ENCODE measurements at regions not wholly inside any gene's neighbourhood (a gene's known extent, or its start where the extent isn't known, plus 50 kb on each side); places are given as distances from the start of the nearest gene placed in this dataset.

DNA sequence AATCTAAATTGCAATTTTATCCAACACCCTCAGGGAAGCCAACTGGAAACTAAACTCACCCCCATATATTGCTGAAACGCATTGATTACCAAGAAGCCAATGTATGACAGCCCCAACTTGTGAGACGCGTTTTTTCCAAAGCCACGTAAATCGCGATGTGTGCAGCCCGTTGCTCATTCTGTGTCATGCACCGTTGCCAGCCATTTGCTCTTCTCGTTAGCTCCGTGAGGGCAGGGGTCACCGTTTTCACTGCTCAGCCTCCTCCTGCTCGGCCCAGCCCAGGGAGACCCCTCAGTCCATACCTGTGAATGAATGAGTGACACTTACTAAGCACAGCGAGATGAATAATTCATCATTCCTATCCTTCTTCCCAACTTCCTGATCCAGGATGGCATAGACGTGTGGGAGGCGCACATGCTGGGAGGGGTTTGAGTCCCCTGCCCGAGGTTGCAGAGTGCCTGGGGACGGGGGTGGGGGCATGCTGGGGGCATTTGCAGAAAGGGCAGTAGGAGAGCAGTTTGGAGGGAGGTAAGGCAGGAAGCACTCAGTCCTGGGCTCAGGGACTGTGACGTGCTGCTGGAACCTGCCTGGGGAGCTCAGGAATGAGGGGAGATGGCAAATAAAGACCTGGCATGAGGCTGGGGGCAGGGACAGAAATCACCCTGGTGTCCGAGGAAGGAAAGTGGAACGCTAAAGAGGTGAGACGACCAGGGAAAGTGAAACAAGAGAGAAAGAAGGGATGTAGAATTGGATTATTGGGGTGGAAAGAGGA is 104.2 kb upstream of the SDK1 start:
- DNase-seq: no peak

DNA sequence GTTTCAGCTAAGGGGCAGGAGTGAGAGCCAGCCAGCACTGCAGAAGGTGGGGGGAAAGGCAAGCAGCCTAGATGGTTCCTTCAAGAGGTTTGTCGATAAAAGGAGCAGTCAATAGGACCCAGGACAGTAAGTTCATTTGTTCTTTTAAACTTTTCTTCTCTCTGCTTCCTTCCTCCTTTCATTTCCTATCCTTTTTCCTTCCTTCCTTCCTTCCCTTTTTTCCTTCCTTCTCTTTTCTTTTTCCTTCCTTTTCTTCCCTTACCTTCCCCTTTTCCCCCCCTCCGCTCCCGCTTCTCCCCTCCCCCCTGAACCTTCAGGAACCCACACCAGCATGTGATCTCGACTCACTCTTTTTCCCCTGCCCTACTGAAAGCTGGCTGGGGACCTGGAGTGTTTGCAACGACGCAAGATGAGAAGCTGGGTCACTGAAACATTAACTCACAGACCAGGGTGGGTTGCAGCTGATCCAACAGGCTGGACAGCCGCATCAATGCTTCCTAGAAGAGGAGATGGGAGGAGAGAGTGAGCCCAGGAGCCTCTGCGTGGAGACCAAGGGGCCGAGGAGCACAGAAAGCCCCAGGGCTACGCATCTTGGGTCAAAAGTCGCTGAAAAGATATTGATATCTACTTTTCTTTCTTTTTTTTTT is 103.4 kb upstream of the SDK1 start:
- DNase-seq: no peak

DNA sequence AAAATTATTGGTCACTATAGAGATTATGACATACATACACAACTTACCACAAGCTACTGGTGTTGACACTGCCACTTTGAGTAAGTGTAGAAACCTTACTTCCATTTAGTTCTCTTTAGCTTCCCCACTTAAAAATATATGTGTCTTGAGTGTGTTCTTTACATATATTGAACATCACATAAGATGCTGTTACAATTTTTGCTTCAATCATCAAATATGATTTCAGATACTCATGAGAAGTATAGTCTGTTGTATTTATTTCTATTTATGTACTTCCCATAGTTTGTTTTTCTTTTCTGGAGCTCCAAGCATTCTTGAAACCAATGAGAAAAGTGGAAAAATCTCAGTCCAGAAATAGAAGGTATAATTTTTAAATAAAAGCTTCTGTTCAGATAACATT is 102.7 kb upstream of the SDK1 start:
- DNase-seq: no peak

GRCh38 chr7:3200504-3200903 is 100.5 kb upstream of the SDK1 start:
- DNase-seq: no peak

DNA sequence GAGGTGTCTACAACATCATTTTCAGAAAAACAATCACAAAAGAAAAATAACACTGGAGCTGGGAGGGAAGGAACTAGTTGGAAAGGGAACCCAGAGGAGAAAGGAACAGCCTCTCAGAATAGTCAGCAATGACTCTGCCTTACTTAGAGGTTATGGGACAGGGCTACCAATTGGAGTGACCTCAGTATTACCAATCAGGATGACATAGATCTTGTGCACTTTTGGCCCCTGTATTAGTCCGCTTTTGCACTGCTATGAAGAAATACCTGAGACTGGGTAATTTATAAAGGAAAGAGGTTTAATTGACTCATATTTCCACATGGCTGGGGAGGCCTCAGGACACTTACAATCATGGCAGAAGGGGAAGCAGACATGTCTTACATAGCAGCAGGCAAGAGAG is 99.7 kb upstream of the SDK1 start:
- no peak for DNase-seq

GRCh38 chr7:3201937-3202710 is 98.9 kb upstream of the SDK1 start:
- DNase-seq: no peak

DNA sequence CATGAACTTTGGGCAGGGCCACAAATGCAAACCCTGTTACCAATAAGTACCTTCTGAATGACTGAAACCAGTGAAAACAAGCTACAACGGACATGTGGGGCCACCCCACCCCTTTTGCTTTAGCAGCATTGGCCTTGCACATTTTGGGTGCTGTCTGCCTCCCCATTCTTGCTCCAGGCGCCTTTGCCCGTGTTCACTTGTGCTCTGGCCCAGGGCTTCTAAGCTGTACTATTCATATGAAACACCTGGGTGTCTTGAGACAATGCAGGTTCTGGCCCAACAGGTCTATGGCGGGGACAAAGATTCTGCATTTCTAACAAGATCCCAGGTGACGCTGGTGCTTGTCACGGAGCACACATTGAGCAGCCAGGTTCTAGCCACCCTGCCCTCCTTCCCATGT is 96.5 kb upstream of the SDK1 start:
- DNase-seq: no peak

DNA sequence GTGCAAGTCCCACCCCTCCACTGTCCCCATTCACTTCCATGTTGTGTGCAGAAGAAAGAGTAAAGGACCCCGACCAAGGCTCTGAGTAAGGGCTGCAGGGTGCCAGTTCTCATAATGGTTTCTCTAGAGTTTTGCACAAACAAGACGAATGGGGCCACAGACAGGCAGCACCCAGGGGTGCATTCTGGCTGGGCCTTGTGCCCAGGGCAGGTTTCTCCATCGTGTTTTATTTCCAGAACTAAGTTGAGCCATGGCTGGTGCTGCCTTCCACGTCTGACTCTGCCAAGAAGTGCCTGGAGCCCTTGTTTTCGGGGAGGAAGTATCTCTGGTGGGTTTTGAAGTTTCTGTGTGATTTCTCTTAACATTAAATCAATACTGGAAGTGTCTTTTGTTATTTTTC is 95.0 kb upstream of the SDK1 start:
- no peak for DNase-seq

DNA sequence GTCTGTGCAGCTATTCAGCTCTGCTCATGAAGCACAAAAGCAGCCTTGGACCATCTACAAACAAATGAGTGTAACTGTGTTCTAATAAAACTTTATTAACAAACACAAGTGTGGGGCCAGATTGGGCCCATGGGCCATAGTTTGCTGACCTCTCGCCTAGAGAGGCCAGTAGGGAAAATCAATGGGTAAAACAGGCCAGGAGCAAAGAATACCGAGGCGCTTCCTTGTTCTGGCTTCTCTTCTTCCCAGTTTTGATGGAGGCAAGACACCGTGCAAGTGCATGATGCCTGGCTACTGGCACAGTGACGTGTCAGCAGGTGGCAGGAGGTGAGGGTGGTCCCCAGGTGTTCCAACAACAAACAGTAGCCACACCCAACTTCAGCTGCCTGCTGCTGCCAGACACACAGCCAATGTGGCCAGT is 94.3 kb upstream of the SDK1 start:
- DNase-seq: no peak

DNA sequence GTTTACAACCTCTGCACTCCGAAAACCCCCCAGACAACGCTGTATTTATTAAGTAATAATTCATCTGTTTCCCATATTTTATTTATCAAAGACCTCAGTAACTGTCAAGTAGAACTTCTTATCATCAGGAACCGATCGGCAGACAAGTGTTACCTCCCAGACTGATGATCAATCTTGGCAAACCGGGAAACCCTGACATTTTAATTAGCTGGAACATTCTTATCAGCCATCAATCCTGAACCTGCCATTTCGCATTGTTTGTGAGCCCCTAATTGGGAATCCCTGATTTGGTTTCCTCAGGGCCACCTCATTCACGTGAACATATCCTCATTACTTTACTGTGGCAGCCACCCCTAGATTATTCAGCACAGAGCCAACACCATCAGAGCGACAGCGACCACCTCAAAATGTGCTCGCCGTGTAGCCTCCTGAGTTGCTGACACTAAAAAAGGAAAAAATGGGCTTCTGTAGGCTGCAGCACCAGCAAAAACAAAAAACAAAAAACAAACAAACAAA is 93.6 kb upstream of the SDK1 start:
- DNase-seq: no peak

DNA sequence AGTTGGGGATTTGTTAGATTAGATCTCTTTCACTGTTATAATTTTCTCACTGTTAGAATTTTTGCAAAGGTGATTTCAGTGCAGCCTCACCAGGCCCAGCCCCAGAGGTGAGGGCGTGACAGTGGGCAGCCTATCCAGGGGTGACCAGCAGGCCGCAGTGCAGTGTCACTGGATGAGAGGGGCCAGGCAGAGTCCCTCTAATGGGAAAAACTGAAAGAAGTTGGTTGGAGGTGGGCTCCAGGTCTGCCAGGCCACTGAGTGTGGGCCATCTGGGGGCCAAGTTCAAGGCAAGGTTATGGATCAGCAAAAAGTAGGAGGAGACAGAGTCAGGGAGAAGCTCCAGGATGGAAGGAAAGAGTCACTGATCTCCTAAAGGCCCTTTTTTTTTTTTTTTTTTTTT is 90.5 kb upstream of the SDK1 start:
- no peak for DNase-seq

- no peak for DNase-seq
These were observed 87.0 kb upstream of the SDK1 start for GRCh38 chr7:3214090-3214413.

- no peak for DNase-seq
These were observed 85.1 kb upstream of the SDK1 start for GRCh38 chr7:3215624-3216585.

GRCh38 chr7:3217166-3217565 is 83.9 kb upstream of the SDK1 start:
- DNase-seq: no peak

- DNase-seq: no peak
These were observed 82.4 kb upstream of the SDK1 start for GRCh38 chr7:3218411-3219225.

GRCh38 chr7:3229904-3230470 is 71.1 kb upstream of the SDK1 start:
- DNase-seq: no peak

DNA sequence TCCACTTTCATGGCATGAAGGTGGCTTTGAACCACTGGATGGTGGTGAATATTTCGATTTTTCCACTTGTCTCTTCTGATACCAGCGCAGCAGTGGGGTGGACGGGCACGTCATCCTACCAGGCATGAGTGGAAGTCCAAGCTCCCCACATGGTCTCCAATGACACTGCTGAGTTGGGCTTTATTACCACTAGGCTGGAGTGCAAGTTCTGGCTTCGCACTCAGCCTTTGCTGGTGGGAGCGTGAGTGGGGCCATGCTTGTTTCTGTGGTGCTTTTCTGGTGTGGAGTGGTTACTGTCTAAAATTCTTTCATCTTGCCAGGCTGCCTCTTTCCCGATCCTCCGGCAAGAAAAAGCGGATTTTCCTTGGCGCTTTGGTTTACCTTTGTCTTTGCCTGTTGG is 70.1 kb upstream of the SDK1 start:
- DNase-seq: no peak

GRCh38 chr7:3232228-3232627 is 68.8 kb upstream of the SDK1 start:
- DNase-seq: no peak

- DNase-seq: no peak
These were observed 67.8 kb upstream of the SDK1 start for GRCh38 chr7:3233301-3233700.

- no peak for DNase-seq
These were observed 67.0 kb upstream of the SDK1 start for GRCh38 chr7:3234051-3234450.

DNA sequence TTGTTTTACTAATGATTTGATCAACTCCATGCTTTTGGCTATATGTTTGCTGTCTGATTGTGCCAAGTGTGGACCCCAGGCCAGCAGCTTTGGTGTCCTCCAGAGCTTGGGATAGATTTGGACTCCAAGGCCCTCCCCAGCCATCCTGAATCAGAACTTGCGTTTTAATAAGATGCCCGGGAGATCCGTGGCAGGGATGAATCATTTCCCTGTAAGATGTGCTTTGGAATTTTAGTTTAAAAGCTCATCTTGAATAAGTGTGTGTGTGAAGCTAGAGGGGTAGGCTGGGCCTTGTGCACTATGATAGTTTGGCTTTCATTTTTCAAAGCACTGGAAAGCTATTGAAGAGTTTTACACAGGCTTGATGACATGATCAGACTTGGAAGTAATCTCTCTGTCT is 66.2 kb upstream of the SDK1 start:
- no peak for DNase-seq

- no peak for DNase-seq
These were observed 65.7 kb upstream of the SDK1 start for GRCh38 chr7:3235322-3235721.

Data from NCI-H1930 (cell line).